GM12878 (cell line): ENCODE measurements at regions not wholly inside any gene's neighbourhood (a gene's known extent, or its start where the extent isn't known, plus 50 kb on each side); places are given as distances from the start of the nearest gene placed in this dataset.

Source experiments
- ATAC-seq: fragments of 200-7000 bp; cut with Tn5 transposase; 3 replicates; pipeline ENCODE4 v1.9.1; 2020; ENCODE audit warnings: mild to moderate bottlenecking, moderate library complexity
- BruUV-seq: library from RNA; stranded (reverse); fragments of 400-500 nt; replicated peaks from 2 replicates; lab custom pipeline; 2021; lab: Mats Ljungman, UMichigan
- CTCF ChIA-PET: fragments of 300-600 bp; sonication (Branson Sonifier 250); formaldehyde crosslinking; extraction: SDS; loops from one replicate; lab custom pipeline; 2021; ENCODE audit warnings: inconsistent platforms; lab: Yijun Ruan, JAX
- POLR2A ChIA-PET: fragments of 350-600 bp; formaldehyde crosslinking; extraction: SDS; loops from one replicate; lab custom pipeline; 2021; ENCODE audit warnings: inconsistent platforms; lab: Charles Lee
- RAD21 ChIA-PET: fragments of 300-600 bp; sonication (Branson Sonifier 250); formaldehyde crosslinking; loops from one replicate; lab custom pipeline; 2023; ENCODE audit warnings: antibody characterized with exemption; ENCODE audit not compliant: unreplicated experiment; lab: Charles Lee
- SMC1A ChIA-PET: fragments of 300-600 bp; sonication (Branson Sonifier 250); formaldehyde crosslinking; loops from one replicate; lab custom pipeline; 2023; ENCODE audit not compliant: unreplicated experiment, uncharacterized antibody; lab: Charles Lee
- DNase-seq: peaks from one replicate; pipeline ENCODE4 v3.0.0-alpha.2; 2011; ENCODE audit warnings: low read depth, low spot score
- FAIRE-seq: peaks from 3 replicates; lab custom pipeline; 2011; peaks lifted over from hg19 to GRCh38; lab: Jason Lieb, UNC
- H2AFZ ChIP-seq: 2 replicates; pipeline ENCODE4 v1.6.0; 2011; ENCODE audit warnings: low read depth, low read length, control low read depth; ENCODE audit not compliant: control insufficient read depth
- H3K27ac ChIP-seq: 2 replicates; pipeline ENCODE4 v1.5.1; 2011; ENCODE audit warnings: control low read depth; ENCODE audit not compliant: control insufficient read depth, insufficient read depth
- H3K27me3 ChIP-seq, 2 experiments: replicated peaks in 1 of 2; 2 replicates each; pipeline versions ENCODE4 v1.6.0 to v1.6.1; 2011; ENCODE audit warnings: low read length in 1 of 2; ENCODE audit not compliant: control insufficient read depth in 2 of 2, insufficient read depth in 2 of 2
- H3K36me3 ChIP-seq, 2 experiments: 2 replicates each; pipeline ENCODE4 v1.5.1; 2011; ENCODE audit warnings: low read length in 1 of 2; ENCODE audit not compliant: control insufficient read depth in 2 of 2, insufficient read depth in 2 of 2
- H3K4me1 ChIP-seq: 2 replicates; pipeline ENCODE4 v1.6.1; 2011; ENCODE audit warnings: mild to moderate bottlenecking, low read length, moderate library complexity, mixed read lengths; ENCODE audit not compliant: control insufficient read depth, insufficient read depth
- H3K4me2 ChIP-seq: 2 replicates; pipeline ENCODE4 v1.6.0; 2011; ENCODE audit warnings: control low read depth; ENCODE audit not compliant: control insufficient read depth, insufficient read depth
- H3K4me3 ChIP-seq: fragments of 200-600 bp; sonication (generic); 2 replicates; pipeline ENCODE4 v1.5.1; 2016
- H3K79me2 ChIP-seq: 2 replicates; pipeline ENCODE4 v1.6.0; 2011; ENCODE audit warnings: low read length; ENCODE audit not compliant: control insufficient read depth, insufficient read depth
- H3K9ac ChIP-seq: 2 replicates; pipeline ENCODE4 v1.8.0; 2011; ENCODE audit warnings: low read length, control low read depth, mixed read lengths; ENCODE audit not compliant: control insufficient read depth, insufficient read depth
- H3K9me3 ChIP-seq: replicated peaks from 3 replicates; pipeline ENCODE4 v1.5.1; 2011; ENCODE audit warnings: mild to moderate bottlenecking, low read length; ENCODE audit not compliant: control insufficient read depth, insufficient read depth
- H4K20me1 ChIP-seq: 2 replicates; pipeline ENCODE4 v1.6.0; 2011; ENCODE audit not compliant: control insufficient read depth, insufficient read depth
- ATF2 ChIP-seq: IDR thresholded peaks from 2 replicates; pipeline ENCODE4 v1.6.1; 2012; ENCODE audit warnings: low read length, inconsistent platforms
- CREM ChIP-seq: IDR thresholded peaks from 2 replicates; pipeline ENCODE4 v1.6.1; 2014; ENCODE audit warnings: antibody characterized with exemption, low read depth
- FOS ChIP-seq: IDR thresholded peaks from 3 replicates; pipeline ENCODE4 v1.6.1; 2011; ENCODE audit warnings: borderline replicate concordance; ENCODE audit not compliant: insufficient read length; ENCODE audit errors: extremely low read depth
- FOXK2 ChIP-seq: fragments of 450-650 bp; IDR thresholded peaks from 2 replicates; pipeline ENCODE4 v1.6.1; 2017; ENCODE audit warnings: mild to moderate bottlenecking, moderate library complexity
- KAT2A ChIP-seq: conservative IDR thresholded peaks from 2 replicates; pipeline ENCODE4 v1.6.1; 2011; ENCODE audit warnings: low read depth, low read length; ENCODE audit not compliant: control insufficient read depth
- LARP7 ChIP-seq: fragments of 450-650 bp; IDR thresholded peaks from 2 replicates; pipeline ENCODE4 v1.6.1; 2017; ENCODE audit warnings: mild to moderate bottlenecking
- MYB ChIP-seq: fragments of 150-350 bp; IDR thresholded peaks from 2 replicates; pipeline ENCODE4 v1.6.1; 2014; ENCODE audit warnings: mild to moderate bottlenecking, low read depth, low read length, borderline replicate concordance
- POLR2A ChIP-seq: IDR thresholded peaks from 2 replicates; pipeline ENCODE4 v1.6.1; 2011; ENCODE audit warnings: low read depth, mild to moderate bottlenecking, low read length
- RAD21 ChIP-seq: IDR thresholded peaks from 2 replicates; pipeline ENCODE4 v1.6.1; 2011; ENCODE audit warnings: mild to moderate bottlenecking, low read depth, low read length, moderate library complexity; ENCODE audit not compliant: insufficient read depth
- SMAD5 ChIP-seq: IDR thresholded peaks from 2 replicates; pipeline ENCODE4 v1.6.1; 2016; ENCODE audit warnings: antibody characterized with exemption, low read depth
- WRNIP1 ChIP-seq: IDR thresholded peaks from 2 replicates; pipeline ENCODE4 v1.6.1; 2011; ENCODE audit warnings: low read depth, low read length, improper control_type of control experiment, borderline replicate concordance
- ZNF24 ChIP-seq: fragments of 450-650 bp; IDR thresholded peaks from 2 replicates; pipeline ENCODE4 v1.6.1; 2017; ENCODE audit warnings: antibody characterized with exemption, mild to moderate bottlenecking
- ZNF592 ChIP-seq: fragments of 450-650 bp; IDR thresholded peaks from 2 replicates; pipeline ENCODE4 v1.6.1; 2017; ENCODE audit warnings: mild to moderate bottlenecking, moderate library complexity
- WGBS: methylation state at CpG from one replicate; pipeline ENCODE4 v1.1.6; 2016; ENCODE audit warnings: low lambda C conversion rate; ENCODE audit not compliant: insufficient replicate concordance, insufficient coverage; ENCODE audit errors: missing lambda C conversion rate; 5-methylcytosine and 5-hydroxymethylcytosine counted together
- in situ Hi-C: fragments of 300-500 bp; cut with MboI; formaldehyde crosslinking; loops from 9 replicates; pipeline ENCODE4 v1.14.3; 2018; ENCODE audit warnings: mixed read lengths
- intact Hi-C: fragments of 100-400 bp; cut with micrococcal nuclease; formaldehyde crosslinking; loops from one replicate; pipeline ENCODE4 v1.14.2; 2022; ENCODE audit not compliant: unreplicated experiment
- TF ChIP-seq, protein P1 (sequence below): fragments of 450-650 bp; IDR thresholded peaks from 2 replicates; pipeline ENCODE4 v1.6.1; 2017; ENCODE audit warnings: low read depth, mild to moderate bottlenecking, moderate library complexity

DNA sequence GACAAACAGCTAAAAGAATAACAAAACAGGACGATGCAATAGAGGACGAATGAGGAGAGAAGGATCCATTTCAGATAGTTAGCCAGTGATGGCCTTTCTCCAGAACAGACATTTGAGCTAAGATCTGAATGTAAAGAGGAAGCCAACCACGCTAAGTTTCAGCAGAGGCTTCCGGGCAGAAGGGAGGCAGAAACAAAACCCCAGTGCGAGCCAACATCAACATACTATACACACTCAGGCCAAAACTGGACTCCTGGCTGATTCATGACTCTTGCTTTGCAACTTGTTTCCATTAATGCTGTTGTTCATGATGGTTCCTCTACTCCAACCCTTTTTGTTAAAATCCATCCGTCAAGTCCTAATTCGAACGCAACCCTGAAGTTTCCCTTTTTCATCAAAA, 730.3 kb downstream of the TRIML1 start:
- Histone ChIP-seq H3K27ac (no peak overlapping the region), H3K4me1 (no peaks in the 10 kb centered on the region), H3K9ac (no peak overlapping the region), H3K79me2 (no peaks in the 10 kb centered on the region), H2AFZ (no peak overlapping the region), H3K9me3 (no peaks in the 10 kb centered on the region; the same call in 2 of the 3 replicates), H3K27me3 (no peaks in the 10 kb centered on the region), H3K4me2 (no peak overlapping the region), H4K20me1 (no peaks in the 10 kb centered on the region), H3K36me3 (no peaks in the 10 kb centered on the region), H3K4me3 (no peak overlapping the region)
- WGBS = 54% methylated on average over 8 of the region's 8 CpGs
- ChIA-PET RAD21 (no interaction called here), POLR2A (no interaction called here), CTCF (no interaction called here), SMC1A (no interaction called here)
- DNase-seq = no peak
- ATAC-seq = no peak
- TF ChIP-seq FOS = no peak
- no peak for TF ChIP-seq RAD21
- no peak for TF ChIP-seq ATF2
- TF ChIP-seq, protein P1, sequence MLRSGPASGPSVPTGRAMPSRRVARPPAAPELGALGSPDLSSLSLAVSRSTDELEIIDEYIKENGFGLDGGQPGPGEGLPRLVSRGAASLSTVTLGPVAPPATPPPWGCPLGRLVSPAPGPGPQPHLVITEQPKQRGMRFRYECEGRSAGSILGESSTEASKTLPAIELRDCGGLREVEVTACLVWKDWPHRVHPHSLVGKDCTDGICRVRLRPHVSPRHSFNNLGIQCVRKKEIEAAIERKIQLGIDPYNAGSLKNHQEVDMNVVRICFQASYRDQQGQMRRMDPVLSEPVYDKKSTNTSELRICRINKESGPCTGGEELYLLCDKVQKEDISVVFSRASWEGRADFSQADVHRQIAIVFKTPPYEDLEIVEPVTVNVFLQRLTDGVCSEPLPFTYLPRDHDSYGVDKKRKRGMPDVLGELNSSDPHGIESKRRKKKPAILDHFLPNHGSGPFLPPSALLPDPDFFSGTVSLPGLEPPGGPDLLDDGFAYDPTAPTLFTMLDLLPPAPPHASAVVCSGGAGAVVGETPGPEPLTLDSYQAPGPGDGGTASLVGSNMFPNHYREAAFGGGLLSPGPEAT = no peak
- TF ChIP-seq SMAD5 = no peak
- TF ChIP-seq CREM = no peak
- TF ChIP-seq POLR2A = no peak
- no peak for TF ChIP-seq ZNF24
- no peak for TF ChIP-seq ZNF592
- no peak for TF ChIP-seq WRNIP1
- TF ChIP-seq FOXK2 = no peak
- TF ChIP-seq LARP7 = no peak
- no peak for TF ChIP-seq MYB
- no peak for TF ChIP-seq KAT2A
- intact Hi-C loops = no loop called here
- no TSS peak for BruUV-seq
- no peak for FAIRE-seq
- in situ Hi-C loops = no loop called here
